GM21619 (cell line): ENCODE measurements at regions not wholly inside any gene's neighbourhood (a gene's known extent, or its start where the extent isn't known, plus 50 kb on each side); places are given as distances from the start of the nearest gene placed in this dataset.

ENCODE experiments used
- ATAC-seq: cut with Tn5 transposase; IDR thresholded peaks from one replicate; pipeline ENCODE4 v1.9.1; 2021; ENCODE audit not compliant: unreplicated experiment

- no peak for ATAC-seq
Observed at GRCh38 chr14:55929136-55929535, 189.1 kb upstream of the PELI2 start.

GRCh38 chr14:55930016-55930784, 188.0 kb upstream of the PELI2 start:
- ATAC-seq = no peak

DNA sequence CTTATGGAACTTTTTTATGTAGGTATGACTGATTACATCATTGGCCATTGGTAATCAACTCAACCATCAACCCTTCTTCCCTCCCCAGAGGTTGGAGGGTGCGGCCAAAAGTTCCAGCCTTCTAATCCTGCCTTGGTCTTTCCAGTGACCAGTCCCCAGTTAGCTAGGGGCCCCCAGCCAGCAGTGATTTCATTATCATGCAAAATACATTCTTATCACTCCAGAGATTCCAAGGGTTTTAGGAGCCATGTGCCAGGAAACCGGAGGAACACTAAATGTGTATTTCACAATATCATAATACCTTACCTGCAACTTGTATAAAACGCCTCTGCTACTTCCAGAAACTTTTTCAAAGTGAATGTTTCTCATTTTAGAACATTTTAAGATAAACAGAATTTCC, 181.5 kb upstream of the PELI2 start:
- no peak for ATAC-seq

GRCh38 chr14:55938249-55938791, 179.9 kb upstream of the PELI2 start:
- no peak for ATAC-seq

- ATAC-seq = no peak
Observed at GRCh38 chr14:55942076-55942654, 176.0 kb upstream of the PELI2 start.

GRCh38 chr14:55942826-55943225, 175.4 kb upstream of the PELI2 start:
- ATAC-seq = no peak

DNA sequence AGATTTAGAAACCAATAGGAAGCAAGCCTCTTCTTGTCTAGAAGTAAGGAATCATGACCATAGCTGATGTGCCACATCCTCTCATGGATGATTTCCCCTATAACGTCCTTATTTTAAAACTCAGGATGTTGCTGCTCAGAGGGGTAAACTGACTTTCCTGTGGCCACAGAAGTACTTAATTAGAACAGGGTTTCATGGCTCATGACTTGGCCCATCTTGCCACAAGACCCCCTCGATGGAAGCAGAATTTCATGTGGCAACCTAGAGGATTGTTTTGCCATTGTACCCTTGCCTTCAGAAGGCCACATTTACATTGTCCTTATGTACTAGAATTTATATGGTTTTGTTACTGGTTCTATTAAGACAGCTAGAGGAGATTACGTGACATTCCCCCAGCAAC, 173.5 kb upstream of the PELI2 start:
- no peak for ATAC-seq

GRCh38 chr14:55946231-55946630, 172.0 kb upstream of the PELI2 start:
- ATAC-seq = no peak

- ATAC-seq = no peak
Observed at GRCh38 chr14:55948399-55948798, 169.8 kb upstream of the PELI2 start.

DNA sequence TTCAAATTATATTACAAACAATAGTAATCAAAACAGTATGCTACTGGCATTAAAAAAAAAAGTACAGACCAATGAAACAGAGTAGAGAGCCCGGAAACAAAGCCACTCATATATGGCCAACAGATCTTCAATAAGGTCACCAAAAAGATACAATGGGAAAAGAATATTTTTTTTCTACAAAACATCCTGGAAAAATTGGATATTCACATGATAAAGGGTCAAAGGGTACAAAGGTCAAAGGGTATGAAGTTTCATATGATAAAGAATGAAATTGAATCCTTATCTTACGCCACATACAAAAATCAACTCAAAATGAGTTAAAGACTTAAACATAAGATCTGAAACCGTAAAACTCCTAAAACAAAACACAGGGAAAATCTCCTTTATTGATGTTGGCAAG, 168.5 kb upstream of the PELI2 start:
- ATAC-seq = no peak

DNA sequence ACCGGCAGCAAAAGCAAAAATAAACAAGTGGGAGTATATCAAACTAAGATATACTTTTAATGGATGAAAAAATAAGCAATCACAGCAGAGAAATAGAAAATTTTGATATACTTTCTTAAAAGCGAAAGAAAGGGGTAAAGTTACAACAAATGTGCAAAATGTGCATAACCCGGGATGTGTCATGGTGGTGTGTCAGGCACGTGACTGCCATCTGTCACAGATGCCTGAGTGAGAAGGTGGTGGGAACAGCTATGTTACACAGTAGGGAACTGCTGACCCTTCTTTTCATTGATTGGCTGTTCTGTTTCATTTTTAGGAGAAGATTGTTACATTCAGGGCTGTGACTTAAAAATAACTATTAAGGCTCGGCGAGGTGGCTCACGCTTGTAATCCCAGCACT, 168.1 kb upstream of the PELI2 start:
- no peak for ATAC-seq

GRCh38 chr14:55951341-55952206, 166.6 kb upstream of the PELI2 start:
- no peak for ATAC-seq

DNA sequence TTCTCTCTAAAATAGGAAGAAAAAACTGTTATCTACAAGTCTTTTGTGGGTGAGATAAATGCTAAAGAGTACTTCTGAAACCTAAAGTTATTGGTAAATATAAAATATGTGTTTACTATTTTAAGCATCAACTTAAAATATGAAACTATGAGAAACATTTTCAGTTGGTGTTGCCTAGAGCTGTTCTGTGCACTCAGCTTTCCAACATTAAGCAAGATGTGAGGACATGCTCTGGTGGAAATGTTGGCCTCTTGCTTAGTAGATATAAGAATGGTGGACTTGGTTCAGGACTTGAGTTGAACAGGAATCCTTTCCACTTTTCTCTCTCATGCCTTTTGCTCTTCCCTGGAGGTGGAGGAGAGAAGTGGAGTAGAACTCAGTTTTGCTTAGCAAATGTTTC, 164.1 kb upstream of the PELI2 start:
- ATAC-seq = no peak

DNA sequence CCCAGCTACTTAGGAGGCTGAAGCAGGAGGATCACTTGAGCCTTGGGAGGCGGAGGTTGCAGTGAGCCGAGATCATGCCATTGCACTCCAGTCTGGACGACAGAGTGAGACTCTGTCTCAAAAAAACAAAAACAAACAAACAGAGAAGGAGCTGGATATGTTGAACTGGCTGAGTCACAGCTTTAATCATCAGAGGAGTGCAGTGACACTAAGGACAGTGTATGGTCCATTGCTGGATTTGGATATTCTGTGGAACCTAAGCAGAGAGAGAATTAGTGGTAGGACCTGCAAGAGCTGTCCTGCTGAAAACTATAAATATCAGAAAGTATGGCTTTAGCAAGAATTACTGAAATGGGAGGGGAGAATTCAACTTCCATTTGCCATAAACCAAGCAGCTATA, 163.0 kb upstream of the PELI2 start:
- ATAC-seq = no peak

GRCh38 chr14:55957950-55958349, 160.3 kb upstream of the PELI2 start:
- ATAC-seq = no peak

DNA sequence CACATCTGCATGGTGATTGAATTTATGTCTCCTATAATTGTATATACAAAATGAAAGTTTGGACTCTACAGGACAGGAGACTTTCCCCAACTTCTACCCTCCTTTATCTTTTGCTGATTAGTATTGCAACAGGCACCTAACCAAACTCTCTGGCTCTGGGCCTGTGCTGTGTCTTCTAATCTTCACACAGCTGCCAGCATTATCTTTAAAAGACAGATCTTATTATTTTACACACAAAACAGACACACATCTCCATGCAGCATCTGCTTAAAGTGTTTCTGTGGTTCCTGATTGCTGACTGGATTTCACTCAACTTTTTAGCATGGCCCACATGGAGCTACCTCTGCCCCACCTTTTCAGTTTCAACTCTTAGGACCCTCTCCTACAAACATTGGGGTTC, 154.9 kb upstream of the PELI2 start:
- ATAC-seq = no peak

DNA sequence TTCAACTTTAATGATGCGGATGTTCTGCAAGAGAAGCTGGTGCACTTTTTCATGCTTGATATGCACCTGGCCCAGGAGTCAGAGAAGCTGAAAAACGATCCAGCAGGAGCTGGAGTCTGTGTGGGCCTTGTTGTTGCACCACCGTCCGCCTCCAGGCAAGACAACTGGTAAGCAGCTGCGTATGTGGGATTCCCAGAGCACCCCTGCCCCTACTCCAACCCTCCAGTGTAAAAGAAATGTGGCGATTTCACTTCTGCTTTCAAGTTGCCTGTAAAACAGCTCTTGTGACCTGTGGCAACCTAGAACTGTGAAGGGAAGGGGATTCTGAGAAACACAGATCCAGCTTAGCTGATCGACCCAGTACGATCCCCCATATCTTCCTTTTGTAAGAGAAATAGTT, 154.1 kb upstream of the PELI2 start:
- no peak for ATAC-seq

GRCh38 chr14:55964821-55965220, 153.4 kb upstream of the PELI2 start:
- no peak for ATAC-seq

DNA sequence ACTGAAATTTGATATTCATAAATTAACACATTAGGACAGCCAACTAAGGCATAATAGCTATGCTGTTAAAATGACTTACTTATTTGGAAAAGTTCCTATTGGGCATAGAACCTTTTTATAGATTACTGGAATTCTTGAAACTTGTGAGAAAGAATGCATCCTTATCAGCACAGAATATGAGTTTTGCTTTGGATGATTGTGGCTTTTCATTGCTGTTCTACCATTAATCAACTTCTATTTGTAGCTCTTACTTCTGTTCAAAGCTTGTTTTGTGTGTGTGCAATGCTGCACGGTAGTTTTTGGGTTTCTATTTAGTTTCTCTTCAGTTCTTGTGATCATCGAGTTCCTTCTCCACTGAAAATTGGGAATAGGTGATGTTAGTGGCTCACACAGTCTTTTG, 152.4 kb upstream of the PELI2 start:
- ATAC-seq = no peak

DNA sequence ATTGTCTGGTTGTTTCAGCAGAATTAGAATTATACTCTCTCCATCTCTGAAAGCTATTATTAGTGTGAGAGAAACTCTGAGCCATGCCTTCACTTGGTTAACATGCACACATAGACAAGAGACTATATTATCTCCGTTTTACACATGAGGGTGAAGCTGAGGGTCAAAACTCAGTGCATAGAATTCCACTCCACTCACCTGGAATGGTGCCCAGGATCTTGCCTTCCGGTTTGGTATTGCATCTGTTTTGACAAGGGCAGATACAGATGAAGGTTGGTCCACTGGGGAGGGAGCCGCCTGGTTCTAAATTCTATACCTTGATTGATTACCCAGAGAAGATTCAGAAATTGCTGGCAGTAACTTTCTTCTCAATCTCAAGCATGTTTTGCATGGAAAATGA, 149.5 kb upstream of the PELI2 start:
- ATAC-seq = no peak

- no peak for ATAC-seq
Observed at GRCh38 chr14:55973285-55973800, 144.9 kb upstream of the PELI2 start.
